Transverse colon (tissue), 4 donors: ENCODE measurements at regions not wholly inside any gene's neighbourhood (a gene's known extent, or its start where the extent isn't known, plus 50 kb on each side); places are given as distances from the start of the nearest gene placed in this dataset.

ENCODE experiments used
- DNase-seq: peaks from one replicate; pipeline ENCODE4 v3.0.0-alpha.2; 2019
- H3K27ac ChIP-seq, 4 donors: fragments of 200-600 bp; sonication (generic); 2 replicates each; pipeline ENCODE4 v1.5.1; 2016 to 2018; ENCODE audit warnings: inconsistent platforms in 4 of 4
- H3K27me3 ChIP-seq: fragments of 200-600 bp; sonication (generic); 2 replicates; pipeline ENCODE4 v1.5.1; 2017; ENCODE audit warnings: inconsistent platforms
- H3K36me3 ChIP-seq, 4 donors: fragments of 200-600 bp; sonication (generic); 2 replicates each; pipeline ENCODE4 v1.5.1; 2017 to 2019; ENCODE audit warnings: inconsistent platforms in 4 of 4
- H3K4me1 ChIP-seq, 4 donors: fragments of 200-600 bp; sonication (generic); 2 replicates each; pipeline ENCODE4 v1.5.1; 2017 to 2020; ENCODE audit warnings: inconsistent platforms in 4 of 4
- H3K4me3 ChIP-seq, 4 donors: fragments of 200-600 bp; sonication (generic); 1 replicate in 1 of 4; 2 replicates in 3 of 4; pipeline versions ENCODE4 v1.5.1 to v1.6.1; 2017 to 2019; ENCODE audit warnings: inconsistent platforms in 4 of 4
- H3K9me3 ChIP-seq, 2 donors: fragments of 200-600 bp; sonication (generic); 2 replicates each; pipeline ENCODE4 v1.5.1; 2017 to 2019; ENCODE audit warnings: inconsistent platforms in 2 of 2
- CTCF ChIP-seq, 5 experiments: fragments of 200-600 bp in 3 of 5; fragments of 450-650 bp in 2 of 5; sonication (generic) in 3 of 5; IDR thresholded peaks; 1 replicate in 2 of 5; 2 replicates in 3 of 5; pipeline ENCODE4 v1.5.1; 2016 to 2017; ENCODE audit warnings: antibody characterized with exemption in 5 of 5, inconsistent platforms in 3 of 5, mild to moderate bottlenecking in 2 of 5, moderate library complexity in 1 of 5
- EP300 ChIP-seq: sonication (generic); formaldehyde crosslinking; IDR thresholded peaks from one replicate; pipeline ENCODE4 v1.6.1; 2017; ENCODE audit warnings: antibody characterized with exemption, low read depth
- POLR2A ChIP-seq: fragments of 450-650 bp; IDR thresholded peaks from one replicate; pipeline ENCODE4 v1.6.1; 2016; ENCODE audit warnings: antibody characterized with exemption, mild to moderate bottlenecking, moderate library complexity
- POLR2AphosphoS5 ChIP-seq, 3 donors: sonication (generic); formaldehyde crosslinking; IDR thresholded peaks; one replicate each; pipeline ENCODE4 v1.6.1; 2016; ENCODE audit warnings: antibody characterized with exemption in 3 of 3
- in situ Hi-C, 4 donors: fragments of 200-750 bp; cut with MboI; loops; one replicate each; pipeline versions ENCODE4 v1.15.0 to v1.15.1; 2017; ENCODE audit warnings: low sequenced_read_pairs in 3 of 4, low pct_ligation_motif_present in 1 of 4, low pct_unique_long_range_greater_than_20kb in 1 of 4
- intact Hi-C: fragments of 100-400 bp; cut with DNase I; formaldehyde crosslinking; loops from one replicate; pipeline ENCODE4 v1.15.1; 2023; ENCODE audit warnings: low total_unique reads

GRCh38 chr20:16104783-16105182, 468.5 kb downstream of the KIF16B start:
- in situ Hi-C loops = no loop called here
- no peaks in the 10 kb centered on the region for H3K27me3 ChIP-seq
- no peak overlapping the region for H3K4me3 ChIP-seq
- intact Hi-C loops = no loop called here
- no peaks in the 10 kb centered on the region for H3K36me3 ChIP-seq
- H3K27ac ChIP-seq = no peak overlapping the region
- DNase-seq = no peak
- no peaks in the 10 kb centered on the region for H3K9me3 ChIP-seq
- TF ChIP-seq EP300 = no peak
- no peak for TF ChIP-seq CTCF (IDR thresholded peaks at IDR 0.05)
- TF ChIP-seq POLR2A = no peak
- TF ChIP-seq POLR2AphosphoS5 (IDR thresholded peaks at IDR 0.05) = no peak
- H3K4me1 ChIP-seq = no peaks in the 10 kb centered on the region
